PC-3 (cell line): ENCODE measurements at regions not wholly inside any gene's neighbourhood (a gene's known extent, or its start where the extent isn't known, plus 50 kb on each side); places are given as distances from the start of the nearest gene placed in this dataset.

Source experiments
- ATAC-seq: fragments of 200-7000 bp; cut with Tn5 transposase; 2 replicates; pipeline ENCODE4 v1.9.1; 2020; ENCODE audit warnings: mild to moderate bottlenecking, moderate library complexity
- BruUV-seq: library from RNA; stranded (reverse); fragments of 400-500 nt; replicated peaks from 2 replicates; lab custom pipeline; 2021; lab: Mats Ljungman, UMichigan
- CTCF ChIA-PET: fragments of 300-600 bp; sonication (Branson Sonifier 250); formaldehyde crosslinking; loops from one replicate; lab custom pipeline; 2022; ENCODE audit warnings: antibody characterized with exemption; lab: Charles Lee
- POLR2A ChIA-PET: fragments of 300-600 bp; sonication (Branson Sonifier 250); formaldehyde crosslinking; loops from one replicate; lab custom pipeline; 2022; ENCODE audit warnings: antibody characterized with exemption; ENCODE audit not compliant: unreplicated experiment; lab: Charles Lee
- DNase-seq: peaks from one replicate; pipeline ENCODE4 v3.0.0-alpha.2; 2015
- H2AFZ ChIP-seq: fragments of 300-600 bp; sonication (generic); 2 replicates; pipeline ENCODE4 v1.6.0; 2016; ENCODE audit warnings: antibody characterized with exemption, low read length
- H3F3A ChIP-seq: fragments of 300-600 bp; sonication (generic); one replicate; pipeline ENCODE4 v1.6.0; 2017; ENCODE audit warnings: antibody characterized with exemption, low read length, control low read depth, mild to moderate bottlenecking; ENCODE audit not compliant: unreplicated experiment
- H3K27ac ChIP-seq: fragments of 300-600 bp; sonication (generic); 2 replicates; pipeline ENCODE4 v1.5.1; 2016; ENCODE audit warnings: mild to moderate bottlenecking, low read length
- H3K27me3 ChIP-seq: fragments of 300-600 bp; sonication (generic); 2 replicates; pipeline ENCODE4 v1.6.1; 2016; ENCODE audit warnings: low read length, mixed read lengths
- H3K36me3 ChIP-seq: fragments of 300-600 bp; sonication (generic); 2 replicates; pipeline ENCODE4 v1.6.1; 2016; ENCODE audit warnings: low read depth, mixed run types, low read length, mixed read lengths
- H3K4me1 ChIP-seq: fragments of 300-600 bp; sonication (generic); 2 replicates; pipeline ENCODE4 v1.5.1; 2016; ENCODE audit warnings: low read length; ENCODE audit not compliant: insufficient read depth
- H3K4me2 ChIP-seq: fragments of 300-600 bp; sonication (generic); 2 replicates; pipeline ENCODE4 v1.6.0; 2016; ENCODE audit warnings: low read length
- H3K4me3 ChIP-seq: fragments of 300-600 bp; sonication (generic); 2 replicates; pipeline ENCODE4 v1.5.1; 2016; ENCODE audit warnings: mild to moderate bottlenecking, low read length, mixed read lengths
- H3K79me2 ChIP-seq: fragments of 300-600 bp; sonication (generic); 2 replicates; pipeline ENCODE4 v1.6.1; 2017; ENCODE audit warnings: low read length, mixed read lengths
- H3K9ac ChIP-seq: fragments of 300-600 bp; sonication (generic); 2 replicates; pipeline ENCODE4 v1.6.0; 2016; ENCODE audit warnings: mild to moderate bottlenecking, low read length
- H3K9me2 ChIP-seq: fragments of 300-600 bp; sonication (generic); replicated peaks from 2 replicates; pipeline ENCODE4 v1.6.1; 2016; ENCODE audit warnings: mixed run types, low read length, mixed read lengths
- H3K9me3 ChIP-seq: fragments of 300-600 bp; sonication (generic); 2 replicates; pipeline ENCODE4 v1.6.1; 2016; ENCODE audit warnings: low read length, mixed read lengths
- H4K20me1 ChIP-seq: fragments of 300-600 bp; sonication (generic); 2 replicates; pipeline ENCODE4 v1.6.1; 2016; ENCODE audit warnings: low read length, mixed read lengths
- EZH2 ChIP-seq: fragments of 300-600 bp; sonication (generic); IDR thresholded peaks from one replicate; pipeline ENCODE4 v1.6.1; 2017; ENCODE audit warnings: antibody characterized with exemption, mild to moderate bottlenecking, low read length; ENCODE audit not compliant: unreplicated experiment
- EZH2phosphoT487 ChIP-seq: fragments of 300-600 bp; sonication (generic); IDR thresholded peaks from 2 replicates; pipeline ENCODE4 v1.6.1; 2018; ENCODE audit warnings: mild to moderate bottlenecking, antibody characterized with exemption, low read length, borderline replicate concordance
- intact Hi-C: fragments of 100-400 bp; cut with micrococcal nuclease; formaldehyde crosslinking; loops from 2 replicates; pipeline ENCODE4 v1.9.0; 2023
- TF ChIP-seq, protein P1 (sequence below): fragments of 300-600 bp; sonication (generic); conservative IDR thresholded peaks from 2 replicates; pipeline ENCODE4 v1.5.1; 2017; ENCODE audit warnings: antibody characterized with exemption, low read depth, mild to moderate bottlenecking, low read length

DNA sequence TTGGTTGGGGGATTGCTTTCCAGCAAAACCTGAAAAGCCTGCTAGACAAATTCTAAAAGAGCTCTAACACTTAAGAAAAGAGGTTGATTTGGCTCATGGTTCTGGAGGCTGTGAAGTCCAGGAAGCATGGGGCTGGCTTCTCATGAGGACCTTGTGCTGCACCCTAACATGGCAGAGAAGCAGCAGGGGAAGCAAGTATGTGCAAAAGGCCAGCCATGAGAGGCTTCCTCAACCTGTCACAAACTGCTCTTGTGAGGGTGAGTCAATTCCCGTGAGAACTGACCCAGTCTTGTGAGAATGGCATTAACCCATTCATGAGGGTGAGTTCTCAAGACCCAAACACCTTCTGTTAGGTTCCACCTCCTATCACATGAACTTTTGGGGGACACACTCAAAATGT, 54.3 kb upstream of the IGFBP3 start:
- Histone ChIP-seq H3K36me3 (no peaks in the 10 kb centered on the region), H3K4me1 (peaks cover 33% of the 10 kb centered on the region), H3K9me2 (no peaks in the 10 kb centered on the region), H3F3A (no peaks in the 10 kb centered on the region), H3K4me2 (no peak overlapping the region), H3K27me3 (no peaks in the 10 kb centered on the region), H4K20me1 (no peaks in the 10 kb centered on the region), H3K9me3 (no peaks in the 10 kb centered on the region), H3K27ac (no peak overlapping the region), H2AFZ (no peak overlapping the region), H3K79me2 (no peaks in the 10 kb centered on the region), H3K9ac (no peak overlapping the region), H3K4me3 (no peak overlapping the region)
- no peak for ATAC-seq
- intact Hi-C loops = no loop called here
- DNase-seq = no peak
- ChIA-PET CTCF (interaction anchor here (0.6 kb wide), 2 partner anchors 19 to 54 kb away, joined by 3 to 7 read pairs; partner anchors contain the start of gene IGFBP3), POLR2A (no interaction called here)
- BruUV-seq = no TSS peak
- TF ChIP-seq, protein P1, sequence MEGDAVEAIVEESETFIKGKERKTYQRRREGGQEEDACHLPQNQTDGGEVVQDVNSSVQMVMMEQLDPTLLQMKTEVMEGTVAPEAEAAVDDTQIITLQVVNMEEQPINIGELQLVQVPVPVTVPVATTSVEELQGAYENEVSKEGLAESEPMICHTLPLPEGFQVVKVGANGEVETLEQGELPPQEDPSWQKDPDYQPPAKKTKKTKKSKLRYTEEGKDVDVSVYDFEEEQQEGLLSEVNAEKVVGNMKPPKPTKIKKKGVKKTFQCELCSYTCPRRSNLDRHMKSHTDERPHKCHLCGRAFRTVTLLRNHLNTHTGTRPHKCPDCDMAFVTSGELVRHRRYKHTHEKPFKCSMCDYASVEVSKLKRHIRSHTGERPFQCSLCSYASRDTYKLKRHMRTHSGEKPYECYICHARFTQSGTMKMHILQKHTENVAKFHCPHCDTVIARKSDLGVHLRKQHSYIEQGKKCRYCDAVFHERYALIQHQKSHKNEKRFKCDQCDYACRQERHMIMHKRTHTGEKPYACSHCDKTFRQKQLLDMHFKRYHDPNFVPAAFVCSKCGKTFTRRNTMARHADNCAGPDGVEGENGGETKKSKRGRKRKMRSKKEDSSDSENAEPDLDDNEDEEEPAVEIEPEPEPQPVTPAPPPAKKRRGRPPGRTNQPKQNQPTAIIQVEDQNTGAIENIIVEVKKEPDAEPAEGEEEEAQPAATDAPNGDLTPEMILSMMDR = no peak
- TF ChIP-seq EZH2phosphoT487 (no peak), EZH2 (no peak)

DNA sequence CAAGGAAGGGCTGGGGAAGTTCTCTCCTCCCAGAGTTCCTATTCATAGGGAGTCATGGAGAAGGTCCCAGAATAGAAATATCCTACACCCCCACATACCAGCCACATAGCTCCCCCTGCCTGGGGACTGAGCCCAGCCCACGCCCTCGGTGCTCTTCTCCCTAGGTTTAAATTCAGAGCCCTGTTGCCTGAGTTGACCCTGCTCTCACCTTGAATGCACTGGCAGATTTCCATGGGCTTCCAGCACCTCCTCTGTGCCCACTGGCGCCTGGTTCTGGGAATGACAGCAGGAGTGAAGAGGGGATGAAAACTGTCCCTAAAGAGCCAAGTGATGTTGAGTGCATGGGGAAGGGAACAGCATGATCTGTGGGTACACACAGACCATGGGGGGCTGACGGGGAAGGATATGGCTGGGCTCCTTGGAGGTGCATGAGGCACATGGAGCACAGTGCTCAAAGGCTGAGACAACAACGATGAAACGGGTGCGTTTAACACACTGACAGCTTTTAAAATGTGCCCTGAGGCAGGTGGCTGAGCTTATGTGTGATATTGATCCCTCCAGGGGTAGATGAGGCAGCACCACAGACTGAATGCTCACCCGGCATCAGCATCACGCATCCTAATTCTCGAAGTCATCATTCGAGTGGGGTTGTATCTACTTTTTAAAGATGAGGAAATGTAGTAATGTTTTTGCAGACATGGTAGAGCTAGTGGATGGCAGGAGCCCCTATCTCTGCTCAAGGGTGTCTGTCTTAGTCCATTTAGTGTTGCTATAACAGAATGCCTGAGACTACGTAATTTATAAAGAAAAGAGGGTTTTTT, 53.7 kb upstream of the IGFBP3 start:
- DNase-seq (no peak), ATAC-seq (no peak)
- Histone ChIP-seq H3K9ac (no peak overlapping the region; the same call in 1 of the 2 replicates), H3K9me2 (no peaks in the 10 kb centered on the region), H3K36me3 (no peaks in the 10 kb centered on the region), H3F3A (no peaks in the 10 kb centered on the region), H3K4me1 (peaks cover 33% of the 10 kb centered on the region), H3K27me3 (no peaks in the 10 kb centered on the region), H3K9me3 (no peaks in the 10 kb centered on the region), H4K20me1 (no peaks in the 10 kb centered on the region), H3K4me3 (no peak overlapping the region), H2AFZ (no peak overlapping the region), H3K79me2 (no peaks in the 10 kb centered on the region), H3K4me2 (no peak overlapping the region), H3K27ac (peak overlapping the region; percentile 47)
- ChIA-PET CTCF (interaction anchor here (0.6 kb wide), 2 partner anchors 18 to 53 kb away, joined by 3 to 7 read pairs; partner anchors contain the start of gene IGFBP3), POLR2A (no interaction called here)
- TF ChIP-seq, protein P1 = no peak
- TF ChIP-seq EZH2phosphoT487 = no peak
- TF ChIP-seq EZH2 = no peak
- no TSS peak for BruUV-seq
- intact Hi-C loops = no loop called here
